LHCN-M2 (cell line): ENCODE measurements at regions not wholly inside any gene's neighbourhood (a gene's known extent, or its start where the extent isn't known, plus 50 kb on each side); places are given as distances from the start of the nearest gene placed in this dataset.
A peak's percentile ranks its signal among the peaks of the same experiment; 100 is the strongest.
"Not testable (repeated sequence)": the region's sequence is repeated elsewhere in the genome, so short reads cannot be mapped to it uniquely, and the experiment has no call there.

Experiments used
- DNase-seq: peaks from one replicate; pipeline ENCODE4 v3.0.0-alpha.2; 2012; ENCODE audit warnings: low read depth

- DNase-seq, result no peak
Measured at GRCh38 chr5:58204966-58205365, 254.9 kb downstream of the PLK2 start.

- DNase-seq, result no peak
Measured at GRCh38 chr5:58202941-58203444, 256.9 kb downstream of the PLK2 start.

GRCh38 chr5:58201922-58202648 is 257.8 kb downstream of the PLK2 start:
- DNase-seq, result peak; percentile 43

- no peak for DNase-seq
Measured at GRCh38 chr5:58200451-58200850, 259.4 kb downstream of the PLK2 start.

- DNase-seq, result no peak
Measured at GRCh38 chr5:58199087-58199486, 260.8 kb downstream of the PLK2 start.

GRCh38 chr5:58198330-58198729 is 261.6 kb downstream of the PLK2 start:
- no peak for DNase-seq

GRCh38 chr5:58197875-58198274 is 262.0 kb downstream of the PLK2 start:
- no peak for DNase-seq

- DNase-seq, result no peak
Measured at GRCh38 chr5:58191443-58191842, 268.4 kb downstream of the PLK2 start.

- DNase-seq, result peak; percentile 89
Measured at GRCh38 chr5:58188262-58188651, 271.6 kb downstream of the PLK2 start.

GRCh38 chr5:58187432-58188261 is 272.2 kb downstream of the PLK2 start:
- no peak for DNase-seq

- no peak for DNase-seq
Measured at GRCh38 chr5:58185801-58186200, 274.1 kb downstream of the PLK2 start.

- DNase-seq, result no peak
Measured at GRCh38 chr5:58185397-58185796, 274.5 kb downstream of the PLK2 start.

GRCh38 chr5:58184910-58185309 is 275.0 kb downstream of the PLK2 start:
- peak; percentile 79 for DNase-seq

- DNase-seq, result no peak
Measured at GRCh38 chr5:58183786-58184085, 276.1 kb downstream of the PLK2 start.

- peak; percentile 32 for DNase-seq
Measured at GRCh38 chr5:58183078-58183785, 276.7 kb downstream of the PLK2 start.

GRCh38 chr5:58182287-58182841 is 277.5 kb downstream of the PLK2 start:
- no peak for DNase-seq

- no peak for DNase-seq
Measured at GRCh38 chr5:58181578-58182286, 278.2 kb downstream of the PLK2 start.

- DNase-seq, result no peak
Measured at GRCh38 chr5:58172946-58173345, 286.9 kb downstream of the PLK2 start.

GRCh38 chr5:58165152-58165551 is 294.7 kb downstream of the PLK2 start:
- no peak for DNase-seq

GRCh38 chr5:58161889-58162288 is 298.0 kb downstream of the PLK2 start:
- DNase-seq, result not testable (repeated sequence)

- peak; percentile 79 for DNase-seq
Measured at GRCh38 chr5:58156973-58157701, 302.7 kb downstream of the PLK2 start.
